Lower leg skin (tissue), 3 donors: ENCODE measurements at regions not wholly inside any gene's neighbourhood (a gene's known extent, or its start where the extent isn't known, plus 50 kb on each side); places are given as distances from the start of the nearest gene placed in this dataset.

Experiments
- POLR2A ChIP-seq, 2 donors: fragments of 450-650 bp; IDR thresholded peaks; one replicate each; pipeline ENCODE4 v1.6.1; 2016 to 2017; ENCODE audit warnings: antibody characterized with exemption in 2 of 2, mild to moderate bottlenecking in 1 of 2, moderate library complexity in 1 of 2
- TF ChIP-seq, protein P1 (sequence below), 3 donors: fragments of 450-650 bp; IDR thresholded peaks; one replicate each; pipeline ENCODE4 v1.5.1; 2016; ENCODE audit warnings: antibody characterized with exemption in 3 of 3, mild to moderate bottlenecking in 3 of 3, moderate library complexity in 2 of 3

DNA sequence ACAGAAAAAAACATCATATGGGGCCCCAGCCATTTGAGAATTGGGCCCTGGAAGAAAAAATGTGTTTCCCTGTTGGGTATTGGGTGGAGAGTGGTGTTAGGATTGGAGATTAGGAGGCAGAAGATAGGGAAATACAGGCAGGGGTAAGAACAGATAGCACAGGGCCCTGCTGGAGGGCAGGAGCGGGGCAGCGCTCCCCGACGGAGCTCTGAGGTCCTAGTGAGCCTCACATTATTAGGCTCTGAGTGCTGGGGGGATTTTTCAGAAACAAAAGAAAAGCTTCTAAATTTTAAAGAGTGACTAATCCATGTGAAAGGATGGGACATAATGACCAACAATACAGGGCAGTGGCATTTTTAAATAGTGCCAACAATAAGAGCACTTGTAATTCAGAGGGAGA, 241.2 kb downstream of the SOX2 start:
- TF ChIP-seq, protein P1, sequence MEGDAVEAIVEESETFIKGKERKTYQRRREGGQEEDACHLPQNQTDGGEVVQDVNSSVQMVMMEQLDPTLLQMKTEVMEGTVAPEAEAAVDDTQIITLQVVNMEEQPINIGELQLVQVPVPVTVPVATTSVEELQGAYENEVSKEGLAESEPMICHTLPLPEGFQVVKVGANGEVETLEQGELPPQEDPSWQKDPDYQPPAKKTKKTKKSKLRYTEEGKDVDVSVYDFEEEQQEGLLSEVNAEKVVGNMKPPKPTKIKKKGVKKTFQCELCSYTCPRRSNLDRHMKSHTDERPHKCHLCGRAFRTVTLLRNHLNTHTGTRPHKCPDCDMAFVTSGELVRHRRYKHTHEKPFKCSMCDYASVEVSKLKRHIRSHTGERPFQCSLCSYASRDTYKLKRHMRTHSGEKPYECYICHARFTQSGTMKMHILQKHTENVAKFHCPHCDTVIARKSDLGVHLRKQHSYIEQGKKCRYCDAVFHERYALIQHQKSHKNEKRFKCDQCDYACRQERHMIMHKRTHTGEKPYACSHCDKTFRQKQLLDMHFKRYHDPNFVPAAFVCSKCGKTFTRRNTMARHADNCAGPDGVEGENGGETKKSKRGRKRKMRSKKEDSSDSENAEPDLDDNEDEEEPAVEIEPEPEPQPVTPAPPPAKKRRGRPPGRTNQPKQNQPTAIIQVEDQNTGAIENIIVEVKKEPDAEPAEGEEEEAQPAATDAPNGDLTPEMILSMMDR (IDR thresholded peaks at IDR 0.05) = no peak
- no peak for TF ChIP-seq POLR2A (IDR thresholded peaks at IDR 0.05)
